ENCODE measurements at regions not wholly inside any gene's neighbourhood (a gene's known extent, or its start where the extent isn't known, plus 50 kb on each side); places are given as distances from the start of the nearest gene placed in this dataset.

- no peak overlapping the region for H3K4me3 ChIP-seq (ENCODE audit: low read length)
- DNase-seq (ENCODE audit: low read depth), result no peak
- TF ChIP-seq CTCF (conservative IDR thresholded peaks at IDR 0.05; ENCODE audit: low read length), result no peak
Measured at GRCh38 chr14:104355101-104356019, 217.0 kb downstream of the KIF26A start.

GRCh38 chr14:104356020-104356737, 217.8 kb downstream of the KIF26A start:
- DNase-seq (ENCODE audit: low read depth), result no peak
- H3K4me3 ChIP-seq (ENCODE audit: low read length), result no peak overlapping the region
- TF ChIP-seq CTCF (conservative IDR thresholded peaks at IDR 0.05; ENCODE audit: low read length), result no peak

- TF ChIP-seq CTCF (conservative IDR thresholded peaks at IDR 0.05; ENCODE audit: low read length), result no peak
- DNase-seq (ENCODE audit: low read depth), result no peak
- no peak overlapping the region for H3K4me3 ChIP-seq (ENCODE audit: low read length)
Measured at GRCh38 chr14:104356738-104357688, 218.6 kb downstream of the KIF26A start.

- no peak for TF ChIP-seq CTCF (conservative IDR thresholded peaks at IDR 0.05; ENCODE audit: low read length)
- H3K4me3 ChIP-seq (ENCODE audit: low read length), result no peak overlapping the region
- DNase-seq (ENCODE audit: low read depth), result no peak
Measured at GRCh38 chr14:104357689-104358527, 219.5 kb downstream of the KIF26A start.

GRCh38 chr14:104358528-104359300, 220.3 kb downstream of the KIF26A start:
- TF ChIP-seq CTCF (conservative IDR thresholded peaks at IDR 0.05; ENCODE audit: low read length), result no peak
- no peak for DNase-seq (ENCODE audit: low read depth)
- no peak overlapping the region for H3K4me3 ChIP-seq (ENCODE audit: low read length)

Measured in AG10803 (cell line).